ENCODE measurements at regions not wholly inside any gene's neighbourhood (a gene's known extent, or its start where the extent isn't known, plus 50 kb on each side); places are given as distances from the start of the nearest gene placed in this dataset.
A peak's percentile ranks its signal among the peaks of the same experiment; 100 is the strongest.

DNA sequence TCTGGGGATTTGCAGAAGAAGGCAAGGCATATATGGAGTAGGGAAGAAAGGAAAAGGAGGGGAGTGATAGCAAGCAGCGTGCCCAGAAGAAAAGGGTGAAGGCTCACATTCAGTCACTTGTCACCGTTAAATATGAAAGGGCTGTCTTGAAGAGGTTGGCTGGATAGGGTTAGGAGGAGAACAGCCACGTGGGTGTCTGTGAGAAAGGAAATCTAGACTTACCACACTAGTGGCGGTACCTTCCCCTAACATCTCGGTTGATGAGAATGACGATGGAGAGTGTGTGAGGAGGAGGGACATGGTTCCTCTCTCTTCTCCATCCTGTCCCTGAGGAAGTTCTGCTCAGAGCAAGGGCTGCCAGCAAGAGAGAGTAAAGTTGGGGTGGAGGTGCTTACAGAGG is 74.3 kb upstream of the CCN6 start:
- intact Hi-C loops (cut with DNase I): no loop called here
- DNase-seq (no peak), ATAC-seq (ENCODE audit: low FRiP score) (no peak)
- H3K27me3 ChIP-seq (ENCODE audit: control insufficient read depth in 1 of 2, insufficient read depth in 2 of 2, low read length in 1 of 2): peaks cover 0 to 3% of the 10 kb centered on the region in 2 donors
- H3K36me3 ChIP-seq (ENCODE audit: control insufficient read depth in 1 of 2, insufficient read depth in 2 of 2, low read length in 1 of 2): no peaks in the 10 kb centered on the region
- H3K4me1 ChIP-seq (ENCODE audit: control insufficient read depth in 1 of 2, insufficient read depth in 2 of 2, low read length in 2 of 2): no peaks in the 10 kb centered on the region
- WGBS, 2 donors: 88 to 92% methylated on average over 6 of the region's 6 CpGs
- H3K4me3 ChIP-seq (ENCODE audit: low read length in 2 of 2): no peak overlapping the region
- no peak overlapping the region for H3K27ac ChIP-seq (ENCODE audit: low read depth in 1 of 2, low read length in 2 of 2)
- H3K9me3 ChIP-seq (ENCODE audit: control insufficient read depth, low read length): peaks cover 2% of the 10 kb centered on the region

DNA sequence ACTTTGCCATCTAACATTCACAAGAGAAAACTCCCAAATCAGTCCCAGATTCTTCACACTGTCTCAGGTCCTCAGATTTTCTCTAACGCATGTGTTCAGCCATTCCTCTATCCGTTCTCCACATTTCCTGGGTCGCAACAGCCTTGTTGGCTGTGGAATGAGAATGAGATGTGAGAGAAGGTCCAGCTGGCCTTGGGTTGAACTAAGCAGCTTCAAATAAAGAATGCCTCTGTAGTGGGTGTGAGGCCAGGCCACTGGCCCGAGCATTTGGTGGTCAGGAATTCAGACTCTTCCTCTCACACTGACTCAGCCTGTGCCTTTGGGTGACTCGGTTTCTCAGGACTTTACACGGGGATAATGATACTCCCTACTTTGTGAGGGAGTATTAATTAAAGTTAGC is 73.8 kb upstream of the CCN6 start:
- intact Hi-C loops (cut with DNase I): no loop called here
- H3K36me3 ChIP-seq (ENCODE audit: control insufficient read depth in 1 of 2, insufficient read depth in 2 of 2, low read length in 1 of 2): no peaks in the 10 kb centered on the region
- peaks cover 0 to 3% of the 10 kb centered on the region in 2 donors for H3K27me3 ChIP-seq (ENCODE audit: control insufficient read depth in 1 of 2, insufficient read depth in 2 of 2, low read length in 1 of 2)
- H3K9me3 ChIP-seq (ENCODE audit: control insufficient read depth, low read length): peaks cover 2% of the 10 kb centered on the region
- ATAC-seq (ENCODE audit: low FRiP score) (no peak), DNase-seq (no peak)
- no peak overlapping the region for H3K4me3 ChIP-seq (ENCODE audit: low read length in 2 of 2)
- no peak overlapping the region for H3K27ac ChIP-seq (ENCODE audit: low read depth in 1 of 2, low read length in 2 of 2)
- WGBS, 2 donors: 84 to 90% methylated on average over 6 of the region's 6 CpGs
- H3K4me1 ChIP-seq (ENCODE audit: control insufficient read depth in 1 of 2, insufficient read depth in 2 of 2, low read length in 2 of 2): no peaks in the 10 kb centered on the region

DNA sequence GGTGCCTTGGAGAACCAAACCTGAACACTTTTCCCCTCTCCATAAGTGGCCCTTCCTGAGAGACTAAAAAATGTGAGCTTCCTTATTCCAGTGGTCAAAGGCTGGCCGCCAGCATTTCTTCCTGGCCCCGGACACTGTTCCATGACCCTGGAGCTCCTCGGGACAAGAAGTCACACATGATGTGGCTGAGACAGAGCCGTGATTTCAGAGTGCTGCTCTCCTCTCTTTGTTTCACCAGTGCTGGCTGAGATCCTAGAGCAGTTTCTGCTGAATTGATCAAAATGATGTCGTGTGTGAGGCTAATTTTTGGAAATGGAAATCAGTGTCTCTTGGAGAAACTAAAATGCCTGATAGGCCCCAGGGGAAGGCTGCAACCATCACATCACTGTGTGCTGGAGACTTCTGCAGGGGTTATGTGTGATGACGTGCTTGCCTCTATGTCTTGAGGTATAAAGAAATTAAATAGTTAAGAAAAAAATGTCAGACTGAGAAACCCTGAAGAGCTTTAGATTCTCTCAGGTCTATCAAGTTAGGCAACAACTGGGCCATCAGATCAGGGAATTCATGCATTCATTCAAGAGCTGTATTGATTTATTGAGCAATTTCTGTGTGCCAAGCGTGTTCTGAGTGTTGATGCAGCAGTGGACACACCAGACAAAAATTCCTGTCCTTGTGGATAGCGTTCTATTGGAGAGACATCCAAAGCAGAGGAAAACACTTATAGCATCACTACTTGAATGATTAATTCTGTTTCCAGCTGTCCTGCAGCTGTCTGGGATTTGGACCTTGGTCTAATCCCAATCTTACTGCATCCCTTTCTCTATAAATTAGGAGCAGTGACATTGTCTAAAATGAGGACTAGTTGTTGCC is 72.7 kb upstream of the CCN6 start:
- Histone ChIP-seq H3K4me1 (ENCODE audit: control insufficient read depth in 1 of 2, insufficient read depth in 2 of 2, low read length in 2 of 2) (no peaks in the 10 kb centered on the region), H3K9me3 (ENCODE audit: control insufficient read depth, low read length) (peaks cover 2% of the 10 kb centered on the region), H3K4me3 (ENCODE audit: low read length in 2 of 2) (no peak overlapping the region), H3K27ac (ENCODE audit: low read depth in 1 of 2, low read length in 2 of 2) (no peak overlapping the region), H3K27me3 (ENCODE audit: control insufficient read depth in 1 of 2, insufficient read depth in 2 of 2, low read length in 1 of 2) (peaks cover 0 to 3% of the 10 kb centered on the region in 2 donors), H3K36me3 (ENCODE audit: control insufficient read depth in 1 of 2, insufficient read depth in 2 of 2, low read length in 1 of 2) (no peaks in the 10 kb centered on the region)
- ATAC-seq (ENCODE audit: low FRiP score): peak; percentile 47
- intact Hi-C loops (cut with DNase I): no loop called here
- DNase-seq: no peak
- 86 to 87% methylated on average over 8 of the region's 8 CpGs for WGBS, 2 donors

DNA sequence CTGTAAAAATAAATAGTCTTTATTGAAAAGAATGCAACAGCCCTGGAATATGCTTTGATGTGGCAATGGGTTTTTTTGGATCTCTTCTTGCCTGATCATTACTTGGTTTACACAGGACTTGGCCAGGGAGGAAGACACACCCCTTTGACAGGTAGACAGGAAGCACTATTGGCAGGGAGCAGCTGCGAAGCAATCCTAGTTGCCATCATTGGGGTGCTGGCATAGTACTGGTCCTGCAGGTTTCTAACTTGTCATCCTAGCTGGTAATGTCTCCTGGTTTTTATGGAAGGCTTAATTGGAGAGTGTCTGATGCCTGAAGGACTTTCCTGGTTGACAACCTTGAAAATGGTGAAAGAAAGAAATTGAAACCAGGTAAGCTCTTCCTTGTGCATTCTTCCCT is 71.2 kb upstream of the CCN6 start:
- Histone ChIP-seq H3K4me1 (ENCODE audit: control insufficient read depth in 1 of 2, insufficient read depth in 2 of 2, low read length in 2 of 2) (no peaks in the 10 kb centered on the region), H3K36me3 (ENCODE audit: control insufficient read depth in 1 of 2, insufficient read depth in 2 of 2, low read length in 1 of 2) (no peaks in the 10 kb centered on the region), H3K27me3 (ENCODE audit: control insufficient read depth in 1 of 2, insufficient read depth in 2 of 2, low read length in 1 of 2) (peaks cover 0 to 3% of the 10 kb centered on the region in 2 donors), H3K4me3 (ENCODE audit: low read length in 2 of 2) (no peak overlapping the region), H3K9me3 (ENCODE audit: control insufficient read depth, low read length) (peaks cover 2% of the 10 kb centered on the region), H3K27ac (ENCODE audit: low read depth in 1 of 2, low read length in 2 of 2) (no peak overlapping the region)
- 95 to 100% methylated on average over 1 of the region's 1 CpG for WGBS, 2 donors
- intact Hi-C loops (cut with DNase I): no loop called here
- no peak for ATAC-seq (ENCODE audit: low FRiP score)
- no peak for DNase-seq

DNA sequence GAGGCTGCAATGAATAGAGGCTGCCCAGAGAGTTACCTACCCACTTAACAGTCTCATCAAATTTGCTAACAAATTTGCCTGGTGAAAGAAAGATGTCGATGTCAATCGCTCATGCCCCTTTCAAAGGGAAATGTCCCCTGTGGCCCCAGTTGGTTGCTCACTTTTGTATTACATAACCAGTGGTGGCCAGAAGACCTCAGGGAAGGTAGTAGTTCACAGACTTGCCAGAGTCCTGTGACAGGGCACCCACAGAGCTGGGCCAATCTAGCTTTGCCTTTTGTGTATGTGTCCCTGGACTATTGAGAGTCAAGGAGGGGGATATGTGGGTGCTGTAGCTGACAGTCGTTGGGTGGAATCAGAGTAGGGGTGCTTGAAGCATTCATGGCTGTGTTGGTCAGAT is 70.7 kb upstream of the CCN6 start:
- H3K4me3 ChIP-seq (ENCODE audit: low read length in 2 of 2): no peak overlapping the region
- no peak overlapping the region for H3K27ac ChIP-seq (ENCODE audit: low read depth in 1 of 2, low read length in 2 of 2)
- no peaks in the 10 kb centered on the region for H3K36me3 ChIP-seq (ENCODE audit: control insufficient read depth in 1 of 2, insufficient read depth in 2 of 2, low read length in 1 of 2)
- DNase-seq: no peak
- no peak for ATAC-seq (ENCODE audit: low FRiP score)
- intact Hi-C loops (cut with DNase I): no loop called here
- H3K27me3 ChIP-seq (ENCODE audit: control insufficient read depth in 1 of 2, insufficient read depth in 2 of 2, low read length in 1 of 2): peaks cover 0 to 3% of the 10 kb centered on the region in 2 donors
- WGBS, 2 donors: 93 to 95% methylated on average over 3 of the region's 3 CpGs
- H3K9me3 ChIP-seq (ENCODE audit: control insufficient read depth, low read length): peaks cover 2% of the 10 kb centered on the region
- H3K4me1 ChIP-seq (ENCODE audit: control insufficient read depth in 1 of 2, insufficient read depth in 2 of 2, low read length in 2 of 2): no peaks in the 10 kb centered on the region

DNA sequence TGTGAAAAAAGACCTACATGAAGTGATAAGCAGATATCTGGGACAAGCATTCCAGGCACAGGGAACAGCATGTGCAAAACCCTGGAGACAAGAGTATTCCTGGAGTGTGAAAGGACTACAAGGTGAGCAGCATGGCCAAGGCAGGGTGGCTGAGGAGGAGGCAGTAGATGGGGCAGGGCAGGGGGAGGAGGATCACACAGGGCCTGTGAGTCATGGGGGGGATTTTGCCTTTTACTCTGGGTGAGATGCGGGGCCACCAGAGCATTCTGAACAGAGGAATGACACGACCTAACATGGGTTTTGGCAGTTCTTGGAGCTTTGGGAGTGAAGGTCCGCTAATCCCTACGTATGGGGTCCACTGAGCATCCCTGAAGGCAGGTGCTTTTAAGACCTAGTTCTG is 69.8 kb upstream of the CCN6 start:
- 96 to 98% methylated on average over 4 of the region's 4 CpGs for WGBS, 2 donors
- no peaks in the 10 kb centered on the region for H3K4me1 ChIP-seq (ENCODE audit: control insufficient read depth in 1 of 2, insufficient read depth in 2 of 2, low read length in 2 of 2)
- H3K27ac ChIP-seq (ENCODE audit: low read depth in 1 of 2, low read length in 2 of 2): no peak overlapping the region
- peaks cover 0 to 3% of the 10 kb centered on the region in 2 donors for H3K27me3 ChIP-seq (ENCODE audit: control insufficient read depth in 1 of 2, insufficient read depth in 2 of 2, low read length in 1 of 2)
- H3K36me3 ChIP-seq (ENCODE audit: control insufficient read depth in 1 of 2, insufficient read depth in 2 of 2, low read length in 1 of 2): no peaks in the 10 kb centered on the region
- intact Hi-C loops (cut with DNase I): no loop called here
- ATAC-seq (ENCODE audit: low FRiP score): no peak
- no peak for DNase-seq
- H3K4me3 ChIP-seq (ENCODE audit: low read length in 2 of 2): no peak overlapping the region
- H3K9me3 ChIP-seq (ENCODE audit: control insufficient read depth, low read length): peaks cover 2% of the 10 kb centered on the region

DNA sequence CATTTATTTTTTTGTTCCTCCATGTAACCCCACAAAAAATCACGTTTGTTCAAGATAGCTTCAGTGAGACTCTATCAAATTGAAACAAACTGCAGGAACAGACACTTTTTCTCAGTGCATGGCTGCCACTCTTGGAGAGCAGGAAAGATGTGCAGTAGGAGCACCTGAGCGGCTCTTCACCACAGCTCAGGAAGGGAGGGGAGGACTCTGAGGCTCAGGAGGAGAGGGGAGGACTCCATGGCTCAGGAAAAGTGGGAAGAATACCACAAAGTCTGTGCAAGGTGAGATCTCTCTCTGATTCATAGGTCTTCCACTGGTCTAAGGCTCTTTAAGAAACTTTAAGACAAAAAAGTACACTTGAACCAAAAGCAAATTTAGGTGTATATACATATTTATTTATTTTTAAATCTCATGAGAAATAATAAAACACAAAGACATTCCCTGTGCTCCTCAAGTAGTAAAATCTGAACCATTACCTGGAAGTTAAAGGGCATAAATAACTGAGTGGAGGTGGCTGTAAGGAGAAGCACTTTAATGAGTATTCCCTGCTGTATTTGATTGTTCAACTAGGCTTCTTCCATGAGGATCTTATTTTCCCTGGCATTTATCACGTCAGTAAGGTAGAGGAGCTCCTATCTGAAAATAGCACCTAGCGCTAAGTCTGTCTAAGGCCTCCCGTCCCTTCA is 69.2 kb upstream of the CCN6 start:
- Histone ChIP-seq H3K9me3 (ENCODE audit: control insufficient read depth, low read length) (no peaks in the 10 kb centered on the region), H3K27ac (ENCODE audit: low read depth in 1 of 2, low read length in 2 of 2) (no peak overlapping the region), H3K36me3 (ENCODE audit: control insufficient read depth in 1 of 2, insufficient read depth in 2 of 2, low read length in 1 of 2) (no peaks in the 10 kb centered on the region), H3K4me3 (ENCODE audit: low read length in 2 of 2) (no peak overlapping the region), H3K4me1 (ENCODE audit: control insufficient read depth in 1 of 2, insufficient read depth in 2 of 2, low read length in 2 of 2) (no peaks in the 10 kb centered on the region), H3K27me3 (ENCODE audit: control insufficient read depth in 1 of 2, insufficient read depth in 2 of 2, low read length in 1 of 2) (no peaks in the 10 kb centered on the region)
- DNase-seq: no peak
- intact Hi-C loops (cut with DNase I): no loop called here
- ATAC-seq (ENCODE audit: low FRiP score): no peak
- 93 to 97% methylated on average over 5 of the region's 5 CpGs for WGBS, 2 donors

DNA sequence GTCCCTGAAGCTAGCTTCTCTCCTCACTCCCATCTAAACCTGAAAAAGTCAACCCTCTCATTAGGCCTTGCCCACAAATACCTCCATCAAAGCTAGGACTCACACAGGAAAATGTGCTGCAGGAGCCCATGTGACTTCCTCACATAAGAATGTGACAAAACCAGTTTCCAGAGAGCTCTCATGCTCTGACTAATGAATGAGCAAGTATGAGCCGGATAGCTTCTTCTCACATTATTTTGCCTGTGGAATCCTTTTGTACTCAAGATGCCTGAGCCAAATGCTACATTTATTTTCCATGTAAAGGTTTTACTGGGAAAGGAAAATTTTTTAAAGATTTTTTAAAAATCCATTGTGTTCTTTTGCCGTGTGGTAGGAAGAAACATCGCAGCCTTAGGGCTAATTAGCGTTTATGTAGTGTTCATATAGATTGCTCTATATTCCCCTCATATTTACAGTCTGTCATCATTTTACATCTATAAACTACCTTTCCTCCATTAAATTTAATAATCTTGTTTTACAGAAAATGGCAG is 68.6 kb upstream of the CCN6 start:
- 86 to 88% methylated on average over 4 of the region's 4 CpGs for WGBS, 2 donors
- Histone ChIP-seq H3K36me3 (ENCODE audit: control insufficient read depth in 1 of 2, insufficient read depth in 2 of 2, low read length in 1 of 2) (no peaks in the 10 kb centered on the region), H3K4me3 (ENCODE audit: low read length in 2 of 2) (no peak overlapping the region), H3K9me3 (ENCODE audit: control insufficient read depth, low read length) (no peaks in the 10 kb centered on the region), H3K4me1 (ENCODE audit: control insufficient read depth in 1 of 2, insufficient read depth in 2 of 2, low read length in 2 of 2) (no peaks in the 10 kb centered on the region), H3K27ac (ENCODE audit: low read depth in 1 of 2, low read length in 2 of 2) (no peak overlapping the region), H3K27me3 (ENCODE audit: control insufficient read depth in 1 of 2, insufficient read depth in 2 of 2, low read length in 1 of 2) (no peaks in the 10 kb centered on the region)
- DNase-seq (no peak), ATAC-seq (ENCODE audit: low FRiP score) (no peak)
- intact Hi-C loops (cut with DNase I): no loop called here

DNA sequence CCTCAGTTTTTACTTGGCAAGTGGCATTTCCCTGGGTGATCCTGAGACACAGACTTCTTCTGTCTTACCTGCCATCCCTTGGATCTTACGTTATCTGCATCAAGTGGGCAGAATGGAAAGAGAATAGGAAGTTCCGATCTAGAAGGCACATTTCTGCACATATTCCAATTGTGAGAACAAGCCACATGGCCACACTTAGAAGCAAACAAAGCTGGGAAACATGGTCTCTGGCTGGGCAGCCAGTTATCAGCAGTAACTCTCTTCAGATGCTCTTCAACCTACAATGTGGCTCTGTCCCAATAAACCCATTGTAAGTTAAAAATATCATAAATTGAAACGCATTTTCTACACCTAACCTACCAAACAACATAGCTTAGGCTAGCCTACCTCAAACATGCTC is 67.3 kb upstream of the CCN6 start:
- Histone ChIP-seq H3K4me1 (ENCODE audit: control insufficient read depth in 1 of 2, insufficient read depth in 2 of 2, low read length in 2 of 2) (no peaks in the 10 kb centered on the region), H3K4me3 (ENCODE audit: low read length in 2 of 2) (no peak overlapping the region), H3K27ac (ENCODE audit: low read depth in 1 of 2, low read length in 2 of 2) (no peak overlapping the region), H3K9me3 (ENCODE audit: control insufficient read depth, low read length) (no peaks in the 10 kb centered on the region), H3K36me3 (ENCODE audit: control insufficient read depth in 1 of 2, insufficient read depth in 2 of 2, low read length in 1 of 2) (no peaks in the 10 kb centered on the region), H3K27me3 (ENCODE audit: control insufficient read depth in 1 of 2, insufficient read depth in 2 of 2, low read length in 1 of 2) (no peaks in the 10 kb centered on the region)
- 94 to 95% methylated on average over 3 of the region's 3 CpGs for WGBS, 2 donors
- intact Hi-C loops (cut with DNase I): no loop called here
- DNase-seq: no peak
- no peak for ATAC-seq (ENCODE audit: low FRiP score)

Data from aorta (tissue), 5 donors.